GM18505 (cell line): ENCODE measurements at regions not wholly inside any gene's neighbourhood (a gene's known extent, or its start where the extent isn't known, plus 50 kb on each side); places are given as distances from the start of the nearest gene placed in this dataset.
"Not testable (repeated sequence)": the region's sequence is repeated elsewhere in the genome, so short reads cannot be mapped to it uniquely, and the experiment has no call there.

ENCODE experiments used
- ATAC-seq: cut with Tn5 transposase; IDR thresholded peaks from one replicate; pipeline ENCODE4 v1.9.1; 2021; ENCODE audit not compliant: unreplicated experiment
- POLR2A ChIP-seq: IDR thresholded peaks from 4 replicates; pipeline ENCODE4 v1.6.1; 2011; ENCODE audit warnings: borderline replicate concordance; ENCODE audit not compliant: insufficient read depth, insufficient read length; ENCODE audit errors: extremely low read depth

DNA sequence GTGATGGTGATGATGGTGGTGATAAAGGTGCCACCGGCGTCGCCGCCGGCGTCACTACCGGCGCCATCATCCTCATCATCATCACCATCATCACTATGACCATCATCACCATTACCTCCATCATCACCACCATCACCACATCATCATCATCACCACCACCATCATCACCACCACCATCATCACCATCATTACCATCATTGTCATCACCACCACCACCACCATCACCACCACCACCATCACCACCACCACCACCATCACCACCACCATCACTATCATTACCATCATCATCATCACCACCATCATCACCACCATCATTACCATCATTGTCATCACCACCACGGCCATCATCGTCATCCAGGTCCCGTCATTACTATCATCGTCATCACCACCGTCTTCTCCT is 179.7 kb downstream of the NPIPB11 start:
- no peak for ATAC-seq
- no peak for TF ChIP-seq POLR2A

DNA sequence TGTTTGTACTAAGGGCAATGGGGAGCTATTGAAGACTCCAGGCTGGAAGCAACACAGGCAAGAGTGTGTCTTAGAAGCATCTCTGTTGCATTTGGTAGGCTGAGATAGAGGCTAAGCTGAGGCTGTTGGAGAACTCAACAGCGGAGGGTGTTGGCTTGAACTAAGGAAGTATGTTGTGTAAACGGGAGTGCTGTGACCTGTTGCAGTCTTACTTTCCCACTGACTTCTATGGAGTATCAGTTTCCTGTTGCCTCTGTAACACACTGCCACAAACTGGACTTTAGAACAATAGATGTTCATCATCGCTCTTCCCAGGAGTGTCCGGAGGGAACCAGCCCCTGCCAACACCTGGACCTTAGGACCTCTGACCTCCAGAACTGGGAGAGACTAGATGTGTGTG is 181.8 kb downstream of the NPIPB11 start:
- ATAC-seq = not testable (repeated sequence)

DNA sequence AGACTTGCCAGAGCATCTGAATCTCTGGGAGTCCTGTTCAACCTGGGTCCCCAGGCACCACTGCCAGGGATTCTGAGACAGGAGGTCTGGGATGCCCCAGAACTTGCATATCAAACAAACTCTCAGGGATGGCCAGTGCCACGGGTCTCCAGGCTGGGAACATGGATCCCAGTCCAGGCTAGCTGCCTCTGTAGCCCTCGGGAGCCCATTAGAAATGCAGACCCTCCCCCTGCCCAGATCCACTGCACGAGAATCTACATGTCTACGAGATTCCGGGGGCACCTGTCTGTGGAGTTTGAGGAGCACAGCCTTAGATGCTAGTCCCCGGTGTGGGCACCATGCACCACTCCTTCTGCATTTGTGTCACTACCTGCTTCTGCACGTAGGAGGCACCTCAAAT is 183.9 kb downstream of the NPIPB11 start:
- ATAC-seq = not testable (repeated sequence)

DNA sequence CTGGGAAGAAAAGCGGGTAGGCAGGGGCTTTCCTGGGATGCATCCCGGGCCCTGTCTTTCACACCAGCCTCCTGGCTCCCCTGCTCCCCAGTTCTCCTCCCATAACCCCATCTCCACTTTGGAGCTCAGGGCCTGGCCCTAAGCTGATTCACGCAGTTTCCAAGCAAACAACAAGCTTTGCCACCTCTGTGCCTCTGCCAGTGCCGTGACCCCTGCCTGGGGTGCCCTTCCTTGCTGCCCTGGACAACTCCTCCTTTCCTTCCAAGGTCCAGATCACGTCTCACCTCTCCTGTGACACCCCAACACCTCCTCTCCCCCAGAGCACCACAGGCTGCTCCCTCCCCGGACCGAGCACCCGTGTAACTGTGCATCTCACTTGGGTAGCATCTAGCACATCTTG is 184.5 kb downstream of the NPIPB11 start:
- ATAC-seq = not testable (repeated sequence)

DNA sequence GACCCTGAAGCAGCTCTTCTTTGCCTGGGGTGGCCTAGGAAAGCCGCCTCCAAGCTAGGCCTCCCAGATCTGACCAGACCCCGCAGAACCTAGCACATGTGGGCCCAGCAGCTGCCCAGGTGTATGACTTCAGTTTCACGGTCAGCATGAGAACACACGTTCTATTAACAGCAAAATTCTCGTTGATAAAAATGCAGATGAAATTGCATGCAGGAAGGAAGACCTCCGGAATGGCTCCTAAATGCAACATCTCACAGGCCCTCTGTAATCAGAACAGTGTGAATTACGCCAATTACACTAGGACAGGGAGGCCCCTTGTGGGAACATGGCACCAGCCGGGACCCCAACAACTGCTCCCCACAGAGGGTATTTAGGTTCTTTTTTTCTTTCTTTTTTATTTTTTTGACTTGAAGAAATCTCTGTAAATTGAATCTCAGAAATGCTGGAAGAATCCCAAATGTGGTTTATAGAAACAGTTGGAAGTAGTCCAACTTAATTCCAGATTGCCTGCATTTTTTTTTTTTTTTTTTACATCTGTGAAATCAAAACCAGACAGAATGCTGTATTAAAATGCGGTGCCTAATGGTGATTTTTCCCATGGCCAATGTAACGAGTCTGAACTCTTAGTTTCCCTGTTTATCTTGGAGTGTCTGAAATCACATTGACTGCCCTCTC is 185.1 kb downstream of the NPIPB11 start:
- not testable (repeated sequence) for ATAC-seq

DNA sequence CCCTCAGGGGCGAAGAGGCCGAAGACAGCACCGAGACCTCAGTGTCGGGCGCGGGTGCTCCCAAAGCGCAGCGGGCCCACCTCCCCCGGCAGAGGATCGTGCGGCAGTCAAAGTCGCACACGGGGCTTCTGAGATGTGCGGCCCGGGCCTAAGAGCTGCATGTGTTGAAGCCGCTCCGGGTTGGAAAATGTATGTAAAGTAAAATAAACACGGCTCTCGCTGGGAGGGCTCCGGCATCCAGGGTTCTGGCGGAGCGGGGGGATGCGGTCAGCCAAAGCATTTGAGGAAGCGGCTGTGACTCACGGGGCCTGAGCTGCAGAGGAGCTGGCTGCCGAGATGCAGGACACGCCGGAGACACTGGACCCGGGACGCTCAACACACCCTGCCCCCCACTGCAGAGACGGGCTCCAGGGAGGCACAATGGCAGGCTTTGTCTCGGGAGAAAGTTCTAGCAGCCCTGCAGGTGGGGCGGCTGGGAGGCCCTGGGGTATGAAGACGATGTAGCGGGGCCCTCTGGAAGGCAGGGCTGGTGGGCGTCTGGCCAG is 185.8 kb downstream of the NPIPB11 start:
- ATAC-seq = not testable (repeated sequence)

DNA sequence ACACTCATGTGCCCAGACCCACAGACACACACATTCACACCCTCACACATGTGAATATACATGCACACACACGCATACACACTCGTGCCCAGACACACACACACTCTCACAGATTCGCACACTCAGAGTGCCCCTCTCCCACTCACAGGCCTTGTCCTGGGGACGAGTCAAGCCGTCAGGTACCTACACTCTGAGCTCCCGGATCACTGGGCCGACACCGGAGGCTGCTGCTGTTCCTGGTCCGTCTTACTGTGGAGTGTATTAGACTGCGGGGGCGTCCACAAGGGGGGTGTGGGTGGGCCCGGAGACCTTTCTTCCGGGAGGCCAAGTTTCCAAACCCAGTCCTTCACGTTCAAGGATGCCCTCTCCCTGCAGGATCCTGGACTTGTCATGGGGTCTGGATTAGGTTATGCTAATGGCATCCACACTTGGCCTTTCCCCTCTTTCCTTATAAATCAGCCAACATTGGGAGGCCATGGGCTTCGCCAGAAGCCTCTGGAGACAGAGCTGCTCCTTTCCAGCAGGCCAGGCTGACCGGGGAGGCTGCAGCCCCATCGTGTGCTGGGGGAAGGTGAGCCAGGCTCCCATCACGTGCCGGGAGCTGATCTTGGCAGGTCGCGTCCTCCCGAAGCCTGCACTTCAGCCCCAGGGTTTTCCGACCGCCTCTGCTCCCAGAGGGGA is 186.4 kb downstream of the NPIPB11 start:
- ATAC-seq = not testable (repeated sequence)

DNA sequence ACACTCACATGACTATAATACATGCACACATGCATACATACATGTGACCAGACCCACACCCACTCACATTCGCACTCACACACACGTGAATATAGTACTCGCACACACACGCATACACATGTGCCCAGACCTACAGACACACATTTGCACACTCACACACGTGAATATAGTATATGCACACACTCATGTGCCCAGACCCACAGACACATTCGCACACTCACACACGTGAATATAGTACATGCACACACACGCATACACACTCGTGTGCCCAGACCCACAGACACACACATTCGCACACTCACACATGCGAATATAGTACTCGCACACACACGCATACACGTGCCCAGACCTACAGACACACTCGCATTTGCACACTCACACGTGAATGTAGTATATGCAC is 186.9 kb downstream of the NPIPB11 start:
- not testable (repeated sequence) for ATAC-seq

DNA sequence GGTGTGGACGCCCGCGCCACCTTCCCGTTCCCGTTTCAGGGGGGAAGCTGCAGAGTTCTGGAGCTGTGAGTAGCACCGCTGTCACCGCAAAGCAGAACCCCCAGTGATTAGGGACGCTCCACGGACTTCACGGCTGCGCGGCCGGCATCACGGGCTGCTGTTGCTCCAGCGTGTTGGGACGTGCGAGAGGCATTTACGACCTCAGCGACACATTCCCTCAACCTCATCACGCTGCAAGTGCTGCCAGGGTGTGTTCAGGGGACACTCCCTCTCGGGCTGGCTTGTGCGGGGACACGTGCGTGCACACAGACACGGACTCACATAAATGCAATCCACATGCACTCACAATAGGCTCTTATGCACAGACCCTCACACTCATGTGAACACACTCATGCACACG is 187.9 kb downstream of the NPIPB11 start:
- ATAC-seq = not testable (repeated sequence)

DNA sequence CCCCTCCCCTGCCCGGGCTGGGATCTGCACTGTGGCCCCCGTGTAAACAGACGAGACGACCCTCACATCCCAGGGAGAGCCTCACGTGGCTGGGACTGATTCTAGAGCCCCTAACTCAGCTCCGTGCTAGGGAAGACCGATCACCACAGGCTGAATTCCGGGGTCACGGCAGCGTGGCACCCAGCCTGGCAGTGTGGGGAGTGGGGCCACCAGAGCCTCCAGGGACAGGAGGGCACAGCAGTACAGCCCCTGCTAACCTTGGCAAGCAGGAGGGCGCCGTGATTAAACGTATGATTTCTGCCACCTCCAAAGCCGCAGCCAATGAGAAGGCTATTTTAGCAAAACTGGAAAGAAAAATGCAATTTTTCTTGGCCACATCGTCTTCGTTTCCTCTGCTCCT is 188.3 kb downstream of the NPIPB11 start:
- not testable (repeated sequence) for ATAC-seq

DNA sequence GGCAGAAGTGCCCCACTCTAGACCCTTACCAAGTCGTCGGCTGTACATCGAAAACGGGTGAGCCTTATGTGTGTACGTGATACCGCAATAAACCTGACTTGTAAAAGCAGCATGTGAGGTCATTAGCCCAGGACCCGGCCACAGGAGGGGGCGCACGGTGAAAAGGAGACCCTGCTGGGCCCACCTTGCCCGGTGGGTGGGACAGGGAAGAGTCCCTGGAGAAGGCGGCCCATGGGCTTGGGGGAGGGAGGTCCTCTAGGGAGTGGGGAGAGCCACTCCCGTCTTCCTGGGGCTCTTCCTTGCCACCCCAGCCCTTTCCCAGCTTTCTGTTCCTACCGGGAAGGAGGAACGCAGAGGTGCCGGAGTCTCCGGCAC is 188.8 kb downstream of the NPIPB11 start:
- not testable (repeated sequence) for ATAC-seq

DNA sequence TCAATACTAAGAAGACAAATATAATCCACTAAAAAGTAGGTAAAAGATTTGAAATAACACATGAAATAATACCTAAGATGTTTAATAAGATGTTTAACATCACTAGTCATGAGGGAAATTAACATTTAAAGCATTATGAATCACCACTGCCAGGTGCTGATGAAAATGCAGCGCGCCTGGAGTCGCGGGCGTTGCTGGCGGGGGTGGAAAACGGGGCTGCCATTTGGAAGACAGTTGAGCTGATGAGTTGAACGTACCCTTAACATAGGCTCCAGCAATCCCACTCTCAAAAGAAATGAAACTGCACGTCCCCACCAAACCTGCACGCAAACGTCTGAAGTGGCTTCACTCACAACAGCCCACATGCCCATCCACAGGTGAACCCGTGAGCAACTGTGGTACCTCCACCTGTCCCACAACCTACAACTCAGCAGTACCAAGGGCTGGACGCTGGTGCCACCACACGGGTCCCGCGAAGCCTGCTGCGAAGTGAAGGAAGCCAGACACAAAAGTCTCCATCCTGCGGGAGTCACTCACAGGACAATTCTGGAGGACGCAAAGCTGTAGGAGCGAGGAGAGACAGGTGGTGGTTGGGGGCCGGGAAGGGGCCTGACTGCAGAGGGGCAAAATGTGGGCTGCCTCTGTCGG is 189.3 kb downstream of the NPIPB11 start:
- not testable (repeated sequence) for ATAC-seq

DNA sequence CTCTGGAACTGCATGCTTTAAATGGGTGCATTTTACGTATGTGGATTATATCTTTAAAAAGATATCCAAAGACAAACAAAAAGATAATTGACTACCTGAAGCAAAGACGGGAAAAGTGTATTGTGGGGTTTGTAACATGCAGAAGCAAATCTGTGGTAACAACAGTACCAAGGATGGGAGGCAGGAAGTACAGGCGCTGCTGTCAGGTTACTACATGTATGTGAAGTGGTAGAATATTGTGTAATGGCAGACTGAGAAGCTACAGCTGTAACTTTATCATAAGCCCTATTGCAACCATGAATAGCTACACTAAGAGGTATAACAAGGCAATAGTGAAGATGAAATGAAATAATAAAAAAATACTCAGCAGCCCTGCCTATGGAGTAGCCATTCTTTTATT is 192.7 kb downstream of the NPIPB11 start:
- not testable (repeated sequence) for ATAC-seq

DNA sequence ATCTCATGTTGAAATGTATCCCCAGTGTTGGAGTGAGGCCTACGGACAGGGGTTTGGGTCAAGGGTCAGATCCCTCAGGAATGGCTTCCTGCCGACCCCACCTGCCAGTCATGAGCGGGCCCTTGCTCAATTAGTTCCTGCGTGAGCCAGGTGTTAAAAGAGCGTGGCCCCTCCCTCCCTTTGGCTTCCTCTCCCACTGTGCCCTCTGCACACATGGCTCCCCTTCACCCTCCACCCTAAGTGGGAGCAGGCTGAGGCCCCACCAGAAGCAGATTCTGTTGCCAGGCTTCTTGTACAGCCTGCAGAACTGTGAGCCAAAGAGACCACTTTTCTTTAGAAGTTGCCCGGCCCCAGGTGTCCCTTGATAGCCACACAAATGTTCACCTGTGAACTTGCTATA is 193.3 kb downstream of the NPIPB11 start:
- ATAC-seq = not testable (repeated sequence)

DNA sequence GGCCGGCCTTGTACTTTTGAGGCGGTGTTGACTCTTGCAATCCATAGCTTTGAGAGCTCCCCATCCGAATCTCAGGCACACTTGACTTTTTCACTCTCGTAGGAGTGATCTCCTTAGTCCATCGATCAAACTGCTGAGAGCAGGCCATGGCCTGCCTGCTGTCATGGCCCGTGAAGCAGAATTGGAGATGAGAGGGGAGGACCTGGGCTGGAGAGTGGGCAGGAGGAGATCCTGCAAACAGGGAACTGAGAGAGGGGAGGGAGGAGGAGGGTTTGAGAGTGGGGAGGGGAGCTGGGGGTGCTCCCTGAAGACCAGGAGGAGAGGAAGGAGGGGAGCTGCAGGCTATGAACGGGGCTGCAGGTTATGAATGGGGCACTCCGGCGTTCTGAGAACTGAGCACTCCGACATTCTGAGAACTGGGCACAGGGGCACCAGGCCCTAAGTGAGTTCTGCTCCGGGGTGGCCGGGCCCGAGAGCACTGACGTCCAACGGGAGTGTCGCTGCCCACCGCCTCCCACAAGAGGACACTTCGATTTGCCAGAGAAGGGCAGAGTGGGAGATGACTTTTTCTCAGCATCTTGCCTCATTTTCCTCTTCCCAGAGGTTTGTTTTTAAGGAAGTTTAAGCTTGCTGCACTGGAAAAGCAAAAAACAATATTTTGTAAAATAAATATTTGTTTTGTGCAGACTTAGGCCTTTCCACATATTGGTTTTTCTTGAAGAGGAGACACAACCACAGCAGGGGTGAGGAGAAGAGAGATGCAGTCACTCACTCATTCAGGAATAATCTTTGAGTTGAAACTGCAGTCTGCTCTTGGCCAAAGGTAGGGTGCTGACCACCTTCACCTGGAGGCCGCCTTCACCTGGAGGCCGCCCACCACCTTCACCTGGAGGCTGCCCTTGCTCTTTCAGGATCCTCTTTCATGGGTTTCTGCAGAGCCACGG is 194.2 kb downstream of the NPIPB11 start:
- not testable (repeated sequence) for ATAC-seq

DNA sequence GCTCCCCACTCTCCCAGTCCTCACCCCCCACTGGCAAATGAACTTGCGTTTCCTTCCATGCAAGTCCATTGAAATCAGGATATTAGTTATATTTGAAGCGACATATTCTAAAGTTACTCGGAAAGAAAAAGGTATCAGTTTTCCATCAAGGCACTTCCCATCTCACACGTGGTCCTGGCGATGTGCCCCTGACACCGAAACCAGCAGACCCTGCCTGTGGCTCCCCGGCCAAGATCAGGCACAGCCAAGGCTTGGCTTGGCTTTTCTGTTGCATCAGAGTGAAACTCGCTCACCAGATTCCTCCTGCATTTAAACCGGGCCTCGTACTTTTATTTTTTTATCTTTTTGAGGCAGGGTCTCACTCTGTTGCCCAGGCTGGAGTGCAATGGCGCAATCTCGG is 195.1 kb downstream of the NPIPB11 start:
- not testable (repeated sequence) for ATAC-seq

DNA sequence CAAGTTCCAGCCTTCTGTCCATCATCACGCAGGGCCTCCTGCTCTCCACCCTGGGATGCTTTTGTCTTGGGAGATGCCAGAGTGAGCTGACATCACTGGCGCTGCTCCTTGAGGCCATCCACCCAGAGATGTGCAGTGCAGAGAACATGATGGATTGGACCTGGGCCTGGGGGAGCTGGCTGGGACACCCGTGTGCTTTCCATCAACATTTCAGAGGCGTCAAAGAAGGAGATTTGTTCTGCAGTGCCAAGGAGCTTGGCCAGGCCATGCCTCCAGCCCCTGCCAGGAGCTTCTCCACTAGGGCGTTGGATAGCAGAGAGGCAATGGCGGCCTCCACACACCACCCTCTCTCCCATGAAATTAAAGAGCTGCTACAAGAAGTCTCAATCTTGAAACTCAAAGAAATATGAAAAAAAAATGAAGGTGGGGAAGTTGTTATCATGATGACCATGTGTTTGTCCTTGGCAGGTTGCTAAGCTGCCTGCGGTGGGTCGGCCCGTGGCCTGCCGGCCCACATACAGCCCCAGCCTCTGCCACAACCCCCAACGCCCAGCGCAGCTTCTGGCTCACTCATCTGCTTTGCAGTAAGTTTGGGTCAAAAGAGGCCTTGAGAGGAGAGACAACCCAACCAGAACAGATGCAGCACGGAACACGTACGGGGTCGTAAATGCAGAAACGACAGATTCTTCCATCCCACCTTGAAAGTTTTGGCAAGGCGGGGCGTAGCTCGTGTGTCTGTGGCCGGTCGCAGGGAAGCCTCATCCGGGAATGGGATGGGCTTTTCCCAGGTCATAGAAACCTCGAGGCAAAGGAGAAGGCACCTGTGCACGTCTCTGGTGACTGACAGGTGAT is 196.0 kb downstream of the NPIPB11 start:
- not testable (repeated sequence) for ATAC-seq

DNA sequence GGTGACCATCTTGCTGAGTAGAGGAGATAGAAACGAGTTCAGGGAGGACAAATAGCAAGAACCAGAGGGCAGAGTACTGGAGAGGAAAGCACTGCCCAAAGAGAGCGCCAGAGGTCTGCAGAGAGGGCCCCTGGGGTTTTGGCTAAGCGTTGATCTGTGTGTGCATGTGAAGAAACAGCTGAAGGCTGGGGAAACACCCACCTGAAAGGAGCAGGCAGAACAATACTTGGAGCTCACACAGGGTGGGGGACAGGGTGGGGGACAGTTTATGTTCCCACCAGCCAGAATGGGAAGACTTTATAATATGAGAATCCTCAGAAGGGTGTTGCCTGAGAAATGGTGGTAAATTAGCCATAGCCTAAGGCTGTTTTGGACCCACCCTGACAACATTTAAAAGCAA is 200.4 kb downstream of the NPIPB11 start:
- not testable (repeated sequence) for ATAC-seq

DNA sequence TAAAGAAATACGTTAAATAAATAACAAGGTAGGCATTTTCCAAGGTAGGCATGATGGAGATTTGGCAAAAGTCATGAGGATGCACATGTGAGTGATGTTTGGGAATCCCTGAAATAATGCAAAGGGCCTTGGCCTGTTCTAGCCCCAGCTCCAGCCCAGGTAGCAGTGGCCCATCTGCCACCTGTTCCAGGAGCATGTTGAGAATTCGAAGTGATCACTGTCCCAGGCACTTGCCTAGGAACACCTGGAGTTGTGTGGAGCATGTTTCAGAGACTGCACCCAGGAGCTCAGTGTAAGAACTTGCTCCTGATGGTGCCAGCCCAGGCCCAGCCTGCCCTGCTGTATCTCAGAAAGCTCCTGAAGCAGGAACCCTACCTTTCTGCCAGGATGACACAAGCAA is 201.4 kb downstream of the NPIPB11 start:
- ATAC-seq = not testable (repeated sequence)
